Gastroesophageal sphincter (tissue), 3 donors: ENCODE measurements at regions not wholly inside any gene's neighbourhood (a gene's known extent, or its start where the extent isn't known, plus 50 kb on each side); places are given as distances from the start of the nearest gene placed in this dataset.

Experiments used
- EP300 ChIP-seq: sonication (generic); formaldehyde crosslinking; IDR thresholded peaks from one replicate; pipeline ENCODE4 v1.6.1; 2017; ENCODE audit warnings: antibody characterized with exemption, mild to moderate bottlenecking
- POLR2A ChIP-seq, 2 donors: fragments of 450-650 bp; IDR thresholded peaks; one replicate each; pipeline ENCODE4 v1.6.1; 2017; ENCODE audit warnings: antibody characterized with exemption in 2 of 2, mild to moderate bottlenecking in 2 of 2, moderate library complexity in 1 of 2
- POLR2AphosphoS5 ChIP-seq: sonication (generic); formaldehyde crosslinking; IDR thresholded peaks from one replicate; pipeline ENCODE4 v1.6.1; 2017; ENCODE audit warnings: antibody characterized with exemption
- TF ChIP-seq, protein P1 (sequence below), 4 experiments: fragments of 200-600 bp in 2 of 4; fragments of 450-650 bp in 2 of 4; sonication (generic) in 1 of 4; IDR thresholded peaks; one replicate each; pipeline ENCODE4 v1.5.1; 2017 to 2019; ENCODE audit warnings: antibody characterized with exemption in 4 of 4, mild to moderate bottlenecking in 2 of 4, moderate library complexity in 2 of 4

DNA sequence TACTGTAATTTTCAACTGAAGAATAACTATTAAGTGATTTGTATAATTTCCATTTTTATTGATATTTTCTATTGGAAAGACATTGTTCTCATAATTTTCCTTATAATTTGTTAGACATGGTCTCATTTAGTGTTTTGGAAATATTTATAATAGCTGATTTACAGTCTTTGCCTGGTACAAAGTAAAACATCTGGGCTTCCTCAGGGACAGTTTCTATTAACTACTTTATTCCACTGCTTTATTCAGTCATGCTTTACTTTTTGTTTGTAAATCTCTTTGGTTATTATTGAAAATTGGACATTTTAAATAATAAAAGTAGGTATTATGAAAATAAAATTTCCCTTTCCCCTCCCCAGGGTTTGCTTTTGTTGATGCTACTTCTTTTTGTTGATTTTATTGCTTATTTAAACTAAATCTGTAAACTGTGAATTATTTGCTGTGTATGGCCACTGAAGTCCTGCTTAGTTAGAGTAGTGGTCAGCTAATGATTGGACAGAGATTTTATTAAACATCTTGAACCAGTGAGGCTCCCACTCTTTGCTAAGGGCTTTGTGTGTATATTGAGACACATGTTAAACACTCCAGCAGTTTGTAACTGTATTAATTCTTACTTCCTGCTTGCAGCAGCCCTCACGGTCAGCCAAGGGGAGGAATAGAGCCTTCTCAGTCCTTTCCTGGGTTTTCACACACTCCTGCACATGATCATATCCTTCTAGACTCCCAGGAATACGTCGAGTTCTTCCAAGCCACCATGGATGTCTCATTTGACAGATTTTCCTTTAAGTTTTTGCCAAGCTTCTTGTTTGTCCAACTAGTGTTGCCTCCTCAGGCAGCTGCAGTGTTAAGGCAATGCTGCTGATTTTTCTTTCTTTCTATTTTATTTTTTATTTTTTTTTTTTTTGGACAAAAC, 994.6 kb upstream of the PRMT6 start:
- TF ChIP-seq, protein P1, sequence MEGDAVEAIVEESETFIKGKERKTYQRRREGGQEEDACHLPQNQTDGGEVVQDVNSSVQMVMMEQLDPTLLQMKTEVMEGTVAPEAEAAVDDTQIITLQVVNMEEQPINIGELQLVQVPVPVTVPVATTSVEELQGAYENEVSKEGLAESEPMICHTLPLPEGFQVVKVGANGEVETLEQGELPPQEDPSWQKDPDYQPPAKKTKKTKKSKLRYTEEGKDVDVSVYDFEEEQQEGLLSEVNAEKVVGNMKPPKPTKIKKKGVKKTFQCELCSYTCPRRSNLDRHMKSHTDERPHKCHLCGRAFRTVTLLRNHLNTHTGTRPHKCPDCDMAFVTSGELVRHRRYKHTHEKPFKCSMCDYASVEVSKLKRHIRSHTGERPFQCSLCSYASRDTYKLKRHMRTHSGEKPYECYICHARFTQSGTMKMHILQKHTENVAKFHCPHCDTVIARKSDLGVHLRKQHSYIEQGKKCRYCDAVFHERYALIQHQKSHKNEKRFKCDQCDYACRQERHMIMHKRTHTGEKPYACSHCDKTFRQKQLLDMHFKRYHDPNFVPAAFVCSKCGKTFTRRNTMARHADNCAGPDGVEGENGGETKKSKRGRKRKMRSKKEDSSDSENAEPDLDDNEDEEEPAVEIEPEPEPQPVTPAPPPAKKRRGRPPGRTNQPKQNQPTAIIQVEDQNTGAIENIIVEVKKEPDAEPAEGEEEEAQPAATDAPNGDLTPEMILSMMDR (IDR thresholded peaks at IDR 0.05), result no peak
- TF ChIP-seq POLR2AphosphoS5, result no peak
- no peak for TF ChIP-seq POLR2A (IDR thresholded peaks at IDR 0.05)
- no peak for TF ChIP-seq EP300
